GM18858 (cell line): ENCODE measurements at regions not wholly inside any gene's neighbourhood (a gene's known extent, or its start where the extent isn't known, plus 50 kb on each side); places are given as distances from the start of the nearest gene placed in this dataset.

Experiments used
- ATAC-seq: cut with Tn5 transposase; IDR thresholded peaks from one replicate; pipeline ENCODE4 v1.9.1; 2021; ENCODE audit not compliant: unreplicated experiment

- no peak for ATAC-seq
Observed at GRCh38 chr2:219887870-219888269, 260.4 kb downstream of the SLC4A3 start.

- no peak for ATAC-seq
Observed at GRCh38 chr2:219893541-219893940, 266.1 kb downstream of the SLC4A3 start.

DNA sequence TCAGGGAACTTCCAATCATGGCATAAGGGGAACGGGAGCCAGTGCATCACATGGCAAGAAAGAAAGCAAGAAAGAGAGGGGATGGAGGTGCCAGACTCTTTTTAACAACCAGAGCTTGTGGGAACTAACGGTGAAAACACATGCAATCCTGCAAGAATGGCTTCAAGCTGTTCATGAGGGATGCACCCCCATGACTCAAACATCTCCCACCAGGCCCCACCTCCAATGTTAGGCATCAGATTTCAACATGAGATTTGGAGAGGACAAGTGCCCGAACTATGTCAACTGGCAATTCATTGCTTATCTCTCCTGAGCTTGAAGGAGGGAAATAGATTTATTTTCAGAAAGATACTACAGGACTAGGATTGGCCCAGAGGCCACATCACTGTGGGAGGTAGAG lies 270.0 kb downstream of the SLC4A3 start:
- no peak for ATAC-seq

- peak; percentile 80 for ATAC-seq
Observed at GRCh38 chr2:219901155-219901554, 273.7 kb downstream of the SLC4A3 start.

- no peak for ATAC-seq
Observed at GRCh38 chr2:219902891-219903552, 275.6 kb downstream of the SLC4A3 start.

GRCh38 chr2:219905640-219906039 lies 278.2 kb downstream of the SLC4A3 start:
- ATAC-seq: no peak

- ATAC-seq: no peak
Observed at GRCh38 chr2:219906114-219907010, 278.9 kb downstream of the SLC4A3 start.

DNA sequence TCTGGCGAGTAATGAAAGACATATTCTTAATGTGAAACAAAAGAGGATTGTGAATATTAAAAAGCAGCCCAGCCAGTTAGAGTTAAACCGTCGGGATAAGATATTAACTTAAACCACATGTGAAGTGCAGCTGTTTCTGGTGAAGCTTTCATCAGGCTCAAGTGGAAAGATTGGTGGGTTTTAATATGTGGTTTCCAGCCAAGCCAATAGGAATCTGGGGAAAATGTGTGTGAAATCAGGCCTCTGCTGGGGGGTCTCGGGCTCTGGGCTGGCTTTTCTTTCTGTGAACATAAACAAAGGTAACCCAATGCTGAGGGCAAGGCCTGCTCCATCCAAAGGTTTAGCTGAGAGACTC lies 279.6 kb downstream of the SLC4A3 start:
- ATAC-seq: no peak

DNA sequence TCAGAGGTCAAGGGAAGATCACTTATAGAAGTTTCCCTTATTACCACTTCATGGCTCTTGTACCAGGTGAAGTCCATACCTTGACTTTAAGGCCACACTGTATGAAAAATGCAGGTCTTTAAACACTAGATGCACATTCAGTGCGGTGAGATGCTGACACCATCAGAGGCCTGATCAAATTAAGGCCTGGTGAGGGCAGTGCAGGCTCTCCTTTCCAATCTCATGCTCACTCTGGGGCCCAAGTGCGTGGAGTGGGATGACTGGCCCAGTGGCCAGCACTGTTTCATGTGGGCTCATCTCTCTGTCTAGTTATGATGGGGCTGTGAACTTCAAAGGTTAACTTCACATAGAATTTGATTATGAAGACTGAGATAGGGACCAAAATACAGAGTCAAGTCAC lies 281.1 kb downstream of the SLC4A3 start:
- ATAC-seq: no peak

- ATAC-seq: no peak
Observed at GRCh38 chr2:219911541-219911940, 284.1 kb downstream of the SLC4A3 start.

GRCh38 chr2:219912491-219912921 lies 285.1 kb downstream of the SLC4A3 start:
- ATAC-seq: no peak

DNA sequence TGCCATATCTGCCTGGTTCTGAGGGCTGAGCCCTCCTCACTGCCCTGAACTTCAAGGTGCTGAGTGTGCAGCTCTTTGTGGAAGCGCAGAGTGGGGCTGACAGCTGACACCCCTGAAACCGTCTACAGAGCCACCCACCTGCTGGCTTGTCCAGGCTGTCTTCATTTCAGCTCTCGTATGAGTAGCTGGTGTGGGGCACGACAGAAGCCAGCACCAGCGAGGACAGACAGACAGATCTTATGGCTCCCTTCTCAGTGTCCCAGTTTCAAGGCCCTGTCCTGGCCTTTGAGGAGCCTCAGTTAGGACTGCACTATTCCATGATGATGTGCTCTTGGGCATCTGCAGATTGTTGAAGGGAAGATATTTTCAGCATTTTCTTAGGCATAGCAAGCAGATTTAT lies 287.1 kb downstream of the SLC4A3 start:
- no peak for ATAC-seq

DNA sequence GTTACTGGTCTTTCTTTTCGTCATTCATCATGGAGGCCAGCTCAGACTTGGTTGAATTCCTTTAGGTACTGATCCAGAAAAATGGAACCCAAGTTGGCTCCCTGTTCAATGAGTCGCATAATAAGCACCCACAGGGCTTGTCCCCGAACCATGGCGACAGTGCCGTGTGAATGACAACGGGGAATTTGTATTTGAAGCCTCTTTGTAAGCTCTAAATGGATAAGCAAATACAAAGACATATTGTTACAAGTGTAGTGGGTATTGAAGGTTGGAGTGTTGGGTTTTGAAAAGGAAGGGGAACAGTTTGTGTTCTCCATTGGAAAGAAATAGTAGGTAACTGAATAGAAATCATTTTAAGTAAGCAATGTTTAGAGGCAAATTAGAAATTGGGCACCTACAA lies 288.9 kb downstream of the SLC4A3 start:
- ATAC-seq: no peak

DNA sequence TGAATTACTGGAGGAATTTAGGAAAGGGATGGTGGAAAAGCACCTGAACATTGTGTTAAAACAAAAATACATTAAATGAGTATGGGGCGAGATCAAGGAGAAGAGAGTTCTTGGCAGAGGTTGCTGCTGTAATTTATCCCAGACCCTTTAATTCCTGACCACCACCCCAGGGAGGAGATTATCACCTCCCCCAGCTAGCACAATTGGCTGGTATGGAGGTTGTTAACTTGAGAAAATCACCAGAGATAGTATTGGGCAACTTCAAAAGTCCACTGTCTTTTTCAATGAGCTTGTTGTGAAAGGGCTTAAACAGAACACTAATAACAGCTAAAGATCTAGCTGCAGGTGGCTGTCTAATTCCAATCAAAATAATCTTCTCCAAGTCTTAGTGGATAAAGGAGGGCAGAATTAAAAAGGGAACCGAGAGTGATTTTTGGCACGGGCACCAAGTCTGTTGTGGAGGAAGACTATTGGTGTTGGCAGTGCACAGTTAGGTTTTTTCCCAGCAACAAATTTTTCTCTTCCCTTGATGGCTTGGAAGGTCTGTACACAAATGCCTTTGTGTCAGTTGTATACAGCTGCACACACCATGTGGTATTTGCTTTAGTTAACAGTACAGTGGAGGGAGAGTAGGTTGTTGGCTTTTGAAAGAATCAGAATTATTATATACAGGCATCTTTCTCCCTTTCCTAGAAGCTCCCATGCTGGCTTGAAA lies 289.5 kb downstream of the SLC4A3 start:
- no peak for ATAC-seq

- ATAC-seq: no peak
Observed at GRCh38 chr2:219918254-219918653, 290.8 kb downstream of the SLC4A3 start.

DNA sequence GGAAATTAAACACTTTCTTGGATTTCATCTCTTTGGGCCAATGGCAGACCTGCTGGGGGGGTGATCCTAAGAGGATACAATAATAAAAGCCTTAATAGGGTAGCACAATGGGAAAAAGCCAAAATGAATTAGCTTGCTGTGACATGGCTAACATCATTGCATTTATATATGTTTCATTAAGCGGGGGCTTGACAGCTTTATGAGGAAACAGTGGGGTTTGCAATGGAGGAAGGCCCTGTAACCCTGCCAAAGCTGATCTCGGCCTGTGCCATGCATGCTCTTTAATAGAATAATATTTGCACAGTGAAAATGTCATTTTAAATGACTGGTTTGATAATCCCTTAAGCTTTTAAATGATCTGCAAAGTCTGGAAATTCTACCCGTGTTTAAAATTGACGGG lies 291.5 kb downstream of the SLC4A3 start:
- ATAC-seq: no peak

GRCh38 chr2:219919506-219919905 lies 292.1 kb downstream of the SLC4A3 start:
- ATAC-seq: no peak

DNA sequence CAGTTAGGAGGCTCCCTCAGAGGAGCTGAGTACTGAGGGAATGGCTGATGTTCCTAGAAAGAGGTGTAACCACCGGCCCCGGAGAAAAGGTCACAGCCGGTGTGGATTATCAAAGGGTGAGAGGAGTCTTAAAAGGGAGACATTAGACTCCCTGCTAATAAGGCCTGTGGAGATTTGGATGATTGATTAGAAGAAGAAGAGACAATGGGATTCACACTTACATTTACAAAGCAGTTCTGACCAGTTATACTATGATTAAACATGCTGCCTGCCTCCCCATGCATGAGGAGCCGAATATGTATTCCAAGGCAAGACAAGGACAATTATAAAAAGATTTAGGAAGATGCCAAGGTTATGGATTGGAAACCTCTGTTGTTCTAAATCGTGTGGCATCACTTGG lies 302.4 kb downstream of the SLC4A3 start:
- ATAC-seq: no peak

- no peak for ATAC-seq
Observed at GRCh38 chr2:219939647-219940046, 312.2 kb downstream of the SLC4A3 start.

- no peak for ATAC-seq
Observed at GRCh38 chr2:219944866-219945265, 317.4 kb downstream of the SLC4A3 start.

DNA sequence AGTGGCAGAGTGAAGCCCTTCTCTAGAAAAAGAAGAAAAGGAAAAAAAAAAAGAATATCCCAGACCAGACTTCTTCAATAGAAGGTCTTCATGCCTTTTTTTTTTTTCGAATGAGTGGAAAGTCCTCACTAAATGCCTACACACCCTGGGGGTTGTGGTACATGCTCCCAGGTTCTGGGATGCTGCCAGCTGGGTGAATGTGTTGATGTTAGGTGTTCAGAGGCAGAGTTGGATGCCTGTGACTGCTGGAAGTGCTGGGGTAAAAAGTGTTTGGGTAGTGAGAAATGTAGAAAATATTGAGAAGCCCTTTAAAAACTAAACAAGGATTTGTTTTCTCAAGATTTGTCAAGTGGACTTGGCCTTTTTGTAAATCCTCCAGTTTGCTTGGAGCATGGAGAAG lies 318.6 kb downstream of the SLC4A3 start:
- no peak for ATAC-seq

- ATAC-seq: no peak
Observed at GRCh38 chr2:219946529-219946928, 319.1 kb downstream of the SLC4A3 start.
